NCI-H82 (cell line): ENCODE measurements at regions not wholly inside any gene's neighbourhood (a gene's known extent, or its start where the extent isn't known, plus 50 kb on each side); places are given as distances from the start of the nearest gene placed in this dataset.
"Not testable (repeated sequence)": the region's sequence is repeated elsewhere in the genome, so short reads cannot be mapped to it uniquely, and the experiment has no call there.

Experiments used
- DNase-seq: peaks from one replicate; lab custom pipeline; 2025; lab: John Stamatoyannopoulos, UW

DNA sequence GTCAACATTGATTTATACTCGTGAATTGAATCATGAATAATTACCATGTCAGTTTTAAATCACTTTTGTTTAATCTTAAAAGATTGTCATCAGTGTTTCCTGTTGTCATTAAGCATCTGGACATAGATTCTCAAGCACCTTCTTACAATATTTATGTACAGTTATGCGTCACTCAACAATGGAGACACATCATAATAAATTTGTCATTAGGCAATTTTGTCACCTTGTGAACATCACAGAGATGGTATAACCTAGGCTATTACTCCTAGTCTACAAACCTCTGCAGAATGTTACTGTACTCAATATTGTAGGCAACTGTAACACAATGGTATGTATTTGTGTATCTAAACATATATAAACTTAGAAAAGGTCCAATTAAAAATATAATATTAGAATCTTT, 2130.9 kb upstream of the PCDH20 start:
- no peak for DNase-seq

DNA sequence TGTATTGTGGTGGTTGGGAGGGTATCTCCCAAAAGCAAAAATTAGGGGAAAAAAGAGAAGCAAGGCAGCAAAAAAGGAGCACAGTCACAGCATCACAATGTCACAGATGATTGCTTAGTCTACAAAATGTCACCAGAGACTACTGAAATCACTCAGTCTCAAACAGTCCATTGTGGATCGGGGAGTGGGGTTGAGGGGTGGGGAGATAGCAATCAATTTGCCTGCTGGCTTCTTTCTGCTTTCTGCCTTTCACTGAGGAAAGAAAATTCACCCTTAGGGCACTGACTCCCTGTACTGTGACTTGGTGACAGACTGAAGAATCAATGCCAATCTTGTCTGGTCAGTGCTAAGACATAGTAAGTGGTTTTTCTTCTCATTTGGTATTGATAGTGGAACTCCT, 2127.1 kb upstream of the PCDH20 start:
- DNase-seq: no peak

- no peak for DNase-seq
These were observed 2125.7 kb upstream of the PCDH20 start for GRCh38 chr13:63541336-63541735.

DNA sequence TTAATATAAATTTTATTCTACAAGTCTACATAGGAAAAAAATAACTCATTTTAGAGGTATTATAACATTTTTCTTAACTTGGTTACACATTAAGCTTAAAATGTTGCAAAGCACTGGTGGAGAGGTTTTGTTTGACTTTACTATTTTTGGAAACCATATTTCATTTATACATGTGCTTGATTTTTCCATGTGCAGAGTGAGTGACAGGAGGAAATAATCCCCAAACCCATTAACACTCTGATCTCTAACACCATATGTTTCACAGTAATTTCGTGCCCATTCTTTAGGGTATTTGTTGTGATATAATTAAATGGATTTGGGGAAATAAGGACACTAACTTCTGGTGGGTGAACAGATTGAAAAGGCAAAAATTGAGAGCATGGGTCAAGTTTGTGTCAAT, 2124.4 kb upstream of the PCDH20 start:
- peak; percentile 88 for DNase-seq

DNA sequence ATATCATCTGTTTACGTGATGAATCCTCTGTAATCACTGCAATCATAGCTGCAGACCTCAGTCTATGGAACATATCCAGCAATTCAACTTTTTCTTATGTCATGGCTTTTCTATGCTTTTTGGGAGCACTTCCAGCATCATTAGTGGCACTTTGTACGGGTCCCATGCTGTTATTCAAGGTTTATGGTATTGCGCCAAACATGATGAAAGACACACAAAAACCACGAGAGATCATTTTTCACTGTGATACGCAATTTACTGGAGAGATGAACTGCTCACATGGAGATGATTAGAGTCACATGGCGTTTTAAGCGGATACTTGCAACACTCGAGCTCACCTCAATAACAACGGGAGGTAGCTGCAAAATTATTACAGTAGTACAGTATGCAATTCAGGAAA, 2101.7 kb upstream of the PCDH20 start:
- DNase-seq: no peak

DNA sequence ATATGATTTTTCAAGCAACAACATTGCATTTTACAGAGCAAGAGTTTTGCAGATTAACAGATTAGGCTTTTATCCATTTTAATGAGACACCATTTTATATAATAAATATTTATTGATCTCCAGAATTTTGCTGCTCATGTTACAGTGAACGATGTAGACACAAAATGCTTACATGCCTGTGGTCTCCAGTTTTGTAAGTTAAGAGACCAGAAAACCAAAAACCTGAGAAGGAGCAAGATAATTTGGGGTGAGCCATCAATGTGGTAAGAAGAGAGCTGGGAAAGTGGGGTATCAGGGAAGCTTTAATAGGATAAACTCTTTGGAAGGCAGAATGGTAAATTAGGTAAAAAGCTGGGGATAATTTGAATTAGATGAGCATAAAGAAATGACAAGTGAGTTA, 2100.5 kb upstream of the PCDH20 start:
- DNase-seq: no peak

GRCh38 chr13:63514886-63515285, 2099.2 kb upstream of the PCDH20 start:
- DNase-seq: no peak

- DNase-seq: no peak
These were observed 2096.4 kb upstream of the PCDH20 start for GRCh38 chr13:63512095-63512494.

DNA sequence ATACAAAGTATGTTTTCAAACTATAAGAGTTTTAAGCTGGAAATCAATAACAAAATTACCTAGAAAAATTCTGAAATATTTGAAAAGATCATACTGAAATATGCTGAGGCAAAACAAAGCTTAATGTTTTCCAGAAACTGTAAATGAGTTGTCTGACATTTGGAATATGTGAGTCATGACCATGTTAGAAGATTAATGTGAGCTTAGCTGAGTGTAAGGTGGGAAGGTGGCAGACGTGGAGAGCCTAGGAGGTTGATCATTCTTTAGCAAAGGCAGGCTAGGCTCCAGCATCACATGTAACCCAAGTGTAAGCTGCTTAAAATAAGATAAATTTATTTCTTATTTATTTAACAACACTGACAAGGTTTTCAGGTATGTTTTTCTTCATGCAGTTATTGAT, 2086.1 kb upstream of the PCDH20 start:
- DNase-seq: peak; percentile 82

DNA sequence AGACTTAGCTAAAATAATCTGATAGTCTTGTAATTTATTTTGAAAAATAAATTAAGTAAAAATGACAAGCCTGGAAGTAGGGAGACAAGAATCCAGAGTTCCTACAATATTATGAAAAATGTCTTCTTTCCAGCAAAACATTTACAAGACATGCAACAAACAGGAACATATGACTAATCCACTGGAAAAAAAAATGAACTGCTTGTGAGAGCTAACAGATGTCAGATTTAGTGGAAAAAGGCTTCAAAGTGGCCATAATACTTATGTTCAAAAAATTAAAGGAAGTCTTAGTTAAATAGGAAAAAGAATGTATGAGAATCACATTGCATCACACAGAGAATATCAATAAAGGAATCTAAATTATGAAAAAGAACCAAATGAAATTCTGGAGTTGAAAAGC, 2082.0 kb upstream of the PCDH20 start:
- DNase-seq: no peak

DNA sequence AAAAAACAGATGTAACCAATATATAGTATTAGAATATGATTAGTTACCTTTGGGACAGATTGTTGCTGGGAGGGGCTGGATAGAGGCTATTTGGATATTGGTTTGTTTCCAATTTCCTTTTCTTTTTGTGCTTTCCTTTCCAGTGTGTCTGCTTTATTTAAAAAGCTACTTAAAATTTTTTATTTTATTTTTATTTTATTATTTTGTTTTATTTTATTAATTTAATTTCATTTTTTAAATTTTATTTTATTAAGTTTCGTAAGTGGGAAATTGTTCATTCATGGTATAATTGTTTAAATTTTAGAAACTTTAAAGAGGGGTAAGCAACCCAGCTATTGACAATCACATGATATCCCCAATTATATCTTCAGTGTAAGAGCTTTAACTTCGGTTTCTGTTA, 2077.0 kb upstream of the PCDH20 start:
- DNase-seq: no peak

DNA sequence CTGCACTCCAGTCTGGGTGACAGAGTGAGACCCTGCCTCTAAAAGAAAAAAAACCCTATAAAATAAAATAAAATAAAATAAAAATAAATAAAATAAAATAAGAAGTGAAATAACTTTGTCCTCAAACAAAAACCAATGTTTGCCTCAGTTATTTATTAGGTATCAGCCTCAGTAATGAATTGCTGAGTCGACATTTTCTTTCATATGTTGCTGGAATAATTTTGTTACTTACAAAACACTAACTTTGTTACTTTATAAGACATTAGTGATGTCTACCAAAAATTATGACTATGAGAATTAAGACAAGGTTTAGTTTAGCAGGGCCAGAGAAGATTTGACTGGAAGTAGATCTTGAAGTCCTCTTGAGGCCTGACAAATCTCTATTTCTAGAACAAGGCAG, 2074.5 kb upstream of the PCDH20 start:
- no peak for DNase-seq

GRCh38 chr13:63481334-63481733, 2065.7 kb upstream of the PCDH20 start:
- DNase-seq: peak; percentile 85

GRCh38 chr13:63472711-63473110, 2057.1 kb upstream of the PCDH20 start:
- DNase-seq: no peak

- DNase-seq: no peak
These were observed 2048.3 kb upstream of the PCDH20 start for GRCh38 chr13:63463782-63464610.

DNA sequence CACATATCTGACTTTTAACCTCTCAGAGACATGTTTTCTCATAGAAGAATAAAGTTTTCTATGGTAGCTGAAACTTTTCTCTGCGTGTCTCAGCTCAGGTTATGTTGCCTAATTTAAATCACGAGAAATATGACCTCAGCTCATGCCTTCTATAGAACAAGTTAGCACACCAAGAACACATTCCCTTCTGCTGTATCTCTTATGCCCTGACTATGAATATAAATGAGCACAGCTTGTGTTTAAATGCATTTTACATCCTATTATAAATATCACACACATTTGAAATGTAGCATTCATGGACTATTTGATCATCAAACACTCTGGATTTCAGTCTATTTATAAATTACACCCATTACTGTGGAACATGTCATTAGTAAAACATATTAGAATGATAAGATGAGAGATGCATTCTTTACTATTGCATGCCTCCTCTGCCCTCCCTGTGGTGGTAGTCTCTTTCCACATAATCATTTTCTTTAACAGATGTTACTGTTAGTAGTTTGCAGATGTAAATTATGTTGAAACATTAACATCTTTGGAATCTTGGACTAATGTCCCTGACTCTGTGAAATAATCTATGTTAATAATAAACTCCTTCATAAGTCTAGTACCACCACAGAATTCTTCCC, 2044.9 kb upstream of the PCDH20 start:
- no peak for DNase-seq

DNA sequence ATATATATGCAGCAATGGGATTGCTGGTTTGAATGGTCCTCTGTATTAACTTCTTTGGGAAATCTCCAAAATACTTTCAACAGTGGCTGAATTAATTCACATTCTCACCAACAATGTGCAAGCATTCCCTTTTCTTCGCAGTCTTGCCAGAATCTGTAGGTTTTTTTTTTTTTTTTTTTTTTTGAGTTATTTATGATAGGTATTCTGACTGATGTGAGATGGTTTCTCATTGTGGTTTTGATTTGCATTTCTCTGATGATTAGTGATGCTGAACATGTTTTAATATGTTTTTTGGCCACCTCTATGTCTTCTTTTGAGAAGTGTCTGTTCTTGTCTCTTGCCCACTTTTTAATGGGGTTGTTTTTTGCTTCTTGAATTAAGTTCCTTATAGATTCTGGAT, 2041.5 kb upstream of the PCDH20 start:
- DNase-seq: no peak

GRCh38 chr13:63455938-63456337, 2040.3 kb upstream of the PCDH20 start:
- peak; percentile 43 for DNase-seq

- DNase-seq: peak; percentile 87
These were observed 2033.9 kb upstream of the PCDH20 start for GRCh38 chr13:63449550-63449949.

GRCh38 chr13:63448692-63449091, 2033.0 kb upstream of the PCDH20 start:
- no peak for DNase-seq

DNA sequence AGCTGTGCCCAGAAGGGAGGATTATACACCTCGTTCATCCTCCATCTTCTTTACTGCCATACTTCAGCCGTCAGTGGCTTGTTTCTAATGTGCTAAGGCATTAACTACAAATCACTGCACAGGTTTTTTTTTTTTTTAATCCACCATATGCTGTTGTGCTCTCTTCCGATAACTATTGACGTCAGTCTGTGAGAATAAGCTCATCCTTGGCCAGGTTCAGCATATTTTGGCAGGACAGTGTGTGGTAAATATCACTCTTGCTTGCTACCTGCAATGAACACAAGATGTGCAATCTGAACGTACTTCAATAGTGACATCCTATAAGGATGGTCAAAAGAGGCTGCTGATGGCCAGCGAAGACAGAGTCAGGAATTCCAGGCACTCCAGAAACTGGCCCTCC, 2030.7 kb upstream of the PCDH20 start:
- DNase-seq: peak; percentile 95

GRCh38 chr13:63444225-63444624, 2028.6 kb upstream of the PCDH20 start:
- not testable (repeated sequence) for DNase-seq

DNA sequence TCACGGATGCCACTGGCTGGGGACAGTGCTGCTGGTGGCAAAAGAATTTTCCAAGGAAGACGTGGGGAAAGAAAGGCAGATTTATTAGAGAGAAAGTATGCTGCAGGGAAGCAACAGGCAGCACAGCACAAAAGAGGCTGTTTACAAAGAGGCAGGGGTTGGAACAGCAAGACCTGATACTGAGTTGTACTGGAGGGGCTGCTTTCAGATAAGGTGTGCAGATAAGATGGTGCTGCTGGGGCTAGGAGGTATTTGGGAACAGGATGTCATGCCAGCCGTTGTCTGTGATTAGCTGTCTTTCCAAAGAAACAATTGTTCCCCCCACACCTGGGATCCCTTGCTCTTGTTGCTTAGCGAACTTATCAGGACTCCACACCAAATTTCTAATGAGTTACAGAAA, 2023.3 kb upstream of the PCDH20 start:
- DNase-seq: no peak

GRCh38 chr13:63436325-63436668, 2020.6 kb upstream of the PCDH20 start:
- no peak for DNase-seq
